HEK293T (cell line): ENCODE measurements at regions not wholly inside any gene's neighbourhood (a gene's known extent, or its start where the extent isn't known, plus 50 kb on each side); places are given as distances from the start of the nearest gene placed in this dataset.

Source experiments
- CTBP1 ChIP-seq: fragments of 450-650 bp; IDR thresholded peaks from 2 replicates; pipeline ENCODE4 v1.6.1; 2016; ENCODE audit warnings: borderline replicate concordance
- FOXM1 ChIP-seq: fragments of 450-650 bp; IDR thresholded peaks from 2 replicates; pipeline ENCODE4 v1.6.1; 2017; ENCODE audit warnings: mild to moderate bottlenecking, borderline replicate concordance
- LEF1 ChIP-seq: fragments of 450-650 bp; IDR thresholded peaks from 2 replicates; pipeline ENCODE4 v1.6.1; 2017; ENCODE audit warnings: mild to moderate bottlenecking, borderline replicate concordance
- SP1 ChIP-seq: fragments of 450-650 bp; IDR thresholded peaks from 2 replicates; pipeline ENCODE4 v1.6.1; 2017
- TARDBP ChIP-seq: fragments of 450-650 bp; IDR thresholded peaks from 2 replicates; pipeline ENCODE4 v1.6.1; 2016

- TF ChIP-seq TARDBP (no peak), SP1 (no peak), LEF1 (no peak), CTBP1 (no peak), FOXM1 (no peak)
Measured at GRCh38 chr9:82487935-82488312, 499.4 kb downstream of the SPATA31D1 start.
